ENCODE measurements at regions not wholly inside any gene's neighbourhood (a gene's known extent, or its start where the extent isn't known, plus 50 kb on each side); places are given as distances from the start of the nearest gene placed in this dataset.
"Not testable (repeated sequence)": the region's sequence is repeated elsewhere in the genome, so short reads cannot be mapped to it uniquely, and the experiment has no call there.

DNA sequence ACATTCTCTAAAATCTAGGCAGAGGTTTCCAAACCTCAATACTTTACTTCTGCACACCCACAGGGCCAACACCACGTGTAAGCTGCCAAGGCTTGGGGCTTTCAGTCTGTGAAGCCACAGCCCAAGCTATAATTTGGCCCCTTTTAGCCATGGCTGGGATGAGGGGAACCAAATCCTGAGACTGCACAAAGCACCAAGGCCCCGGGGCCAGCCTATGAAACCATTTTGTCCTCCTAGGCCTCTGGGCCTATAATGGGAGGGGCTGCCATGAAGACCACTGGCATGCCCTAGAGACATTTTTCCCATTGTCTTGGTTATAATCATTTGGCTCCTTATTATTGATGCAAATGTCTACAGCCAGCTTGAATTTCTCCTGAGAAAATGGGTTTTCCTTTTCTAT lies 513.0 kb upstream of the ADGRB3 start:
- CTCF ChIA-PET = no interaction called here
- no peak for TF ChIP-seq L3MBTL2 (conservative IDR thresholded peaks at IDR 0.05)
- no peak for TF ChIP-seq LEF1 (IDR thresholded peaks at IDR 0.05; ENCODE audit: borderline replicate concordance)
- TF ChIP-seq TARDBP (IDR thresholded peaks at IDR 0.05) = no peak
- TF ChIP-seq FOXK2 (IDR thresholded peaks at IDR 0.05) = no peak
- TF ChIP-seq BHLHE40 (IDR thresholded peaks at IDR 0.05; ENCODE audit: borderline replicate concordance) = no peak
- no peak for TF ChIP-seq FOXM1 (IDR thresholded peaks at IDR 0.05; ENCODE audit: borderline replicate concordance)
- TF ChIP-seq SUZ12 (IDR thresholded peaks at IDR 0.05) = no peak
- TF ChIP-seq ZNF384 (IDR thresholded peaks at IDR 0.05) = no peak
- no peak for TF ChIP-seq SP1 (IDR thresholded peaks at IDR 0.05)
- TF ChIP-seq ELF4 (IDR thresholded peaks at IDR 0.05) = no peak
- POLR2A ChIA-PET = no interaction called here
- DNase-seq (ENCODE audit: extremely low spot score) = no peak

DNA sequence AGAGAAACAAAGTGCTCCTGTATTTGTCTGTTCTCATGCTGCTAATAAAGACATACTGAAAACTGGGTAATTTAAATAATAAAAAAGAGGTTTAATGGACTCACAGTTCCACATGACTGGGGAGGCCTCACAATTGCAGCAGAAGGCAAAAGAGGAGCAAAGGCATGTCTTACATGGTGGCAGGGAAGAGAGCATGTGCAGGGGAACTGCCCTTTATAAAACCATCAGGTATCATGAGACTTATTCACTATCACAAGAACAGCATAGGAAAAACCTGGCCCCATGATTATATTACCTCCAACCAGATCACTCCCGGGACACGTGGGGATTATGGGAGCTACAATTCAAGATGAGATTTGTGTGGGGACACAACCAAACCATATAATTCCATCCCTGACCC lies 514.1 kb upstream of the ADGRB3 start:
- DNase-seq (ENCODE audit: extremely low spot score); POLR2A ChIA-PET; CTCF ChIA-PET: not testable (repeated sequence)

DNA sequence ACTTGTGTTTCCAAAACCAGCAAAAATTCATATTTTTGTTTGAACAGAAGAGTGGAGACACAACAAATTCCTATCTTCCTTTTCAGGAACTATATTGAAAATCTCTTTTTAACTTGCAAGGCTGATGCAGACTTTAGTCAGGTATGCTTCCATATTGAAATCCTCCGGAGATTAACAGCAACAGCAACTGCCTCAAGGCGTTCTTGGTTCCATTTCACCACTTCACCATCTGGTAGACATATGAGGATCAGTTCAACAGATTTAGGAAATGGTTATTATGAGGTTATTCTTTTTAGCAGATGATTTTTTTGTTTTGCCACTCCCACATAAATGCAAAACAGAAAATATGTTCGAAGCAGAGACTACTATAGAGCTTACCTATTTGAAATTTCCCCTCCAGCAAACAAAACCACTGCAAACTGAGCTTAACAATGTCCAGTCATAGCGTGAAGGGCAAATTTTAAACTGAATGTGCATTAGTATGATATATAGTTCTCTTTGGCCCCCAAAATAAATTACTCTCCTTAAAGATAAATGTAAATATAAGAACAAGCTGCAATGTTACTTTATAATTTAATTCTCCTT lies 520.5 kb upstream of the ADGRB3 start:
- POLR2A ChIA-PET = no interaction called here
- no peak for DNase-seq (ENCODE audit: extremely low spot score)
- CTCF ChIA-PET = no interaction called here
- TF ChIP-seq PKNOX1 (IDR thresholded peaks at IDR 0.05) (no peak), LEF1 (IDR thresholded peaks at IDR 0.05; ENCODE audit: borderline replicate concordance) (no peak), FOXM1 (IDR thresholded peaks at IDR 0.05; ENCODE audit: borderline replicate concordance) (no peak), NFRKB (IDR thresholded peaks at IDR 0.05) (no peak), ARNT (IDR thresholded peaks at IDR 0.05) (no peak), FOXA1 (IDR thresholded peaks at IDR 0.05) (no peak), SUZ12 (IDR thresholded peaks at IDR 0.05) (no peak), FOXK2 (IDR thresholded peaks at IDR 0.05) (no peak), L3MBTL2 (conservative IDR thresholded peaks at IDR 0.05) (no peak), TARDBP (IDR thresholded peaks at IDR 0.05) (no peak), BHLHE40 (IDR thresholded peaks at IDR 0.05; ENCODE audit: borderline replicate concordance) (no peak), CTBP1 (IDR thresholded peaks at IDR 0.05; ENCODE audit: borderline replicate concordance) (no peak), ZNF384 (IDR thresholded peaks at IDR 0.05) (no peak), SP1 (IDR thresholded peaks at IDR 0.05) (no peak), HDGF (IDR thresholded peaks at IDR 0.05; ENCODE audit: borderline replicate concordance) (no peak), ELF4 (IDR thresholded peaks at IDR 0.05) (no peak)

DNA sequence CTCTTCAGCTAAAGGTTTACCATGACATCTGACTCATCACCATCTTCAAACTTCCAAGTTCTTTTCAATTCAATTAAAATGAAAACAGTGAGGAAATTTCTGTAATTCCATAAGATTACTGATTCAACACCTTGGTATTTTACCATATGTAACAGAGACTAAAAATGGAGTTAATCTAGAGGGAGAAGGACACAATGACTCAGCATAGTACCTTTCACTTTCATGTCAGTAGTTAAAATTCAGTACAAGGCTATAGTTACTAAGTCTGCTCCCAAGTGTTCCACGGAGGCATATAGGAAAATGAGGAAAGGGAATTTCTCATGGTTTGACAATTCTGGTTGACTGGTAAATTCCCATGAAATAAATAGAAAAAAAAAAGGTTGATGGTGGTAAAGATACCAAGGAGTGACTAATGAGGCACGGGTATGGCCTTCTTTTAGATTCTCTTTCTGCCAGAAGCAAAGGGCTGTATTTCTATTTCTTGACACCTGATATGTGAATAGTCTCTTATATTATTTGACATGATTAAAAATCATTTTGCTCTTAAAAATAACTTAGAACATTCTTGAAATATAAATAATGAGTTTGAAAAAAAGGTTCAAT lies 526.7 kb upstream of the ADGRB3 start:
- no peak for TF ChIP-seq NFRKB (IDR thresholded peaks at IDR 0.05)
- no peak for TF ChIP-seq PKNOX1 (IDR thresholded peaks at IDR 0.05)
- no peak for TF ChIP-seq FOXK2 (IDR thresholded peaks at IDR 0.05)
- TF ChIP-seq FOXA1 (IDR thresholded peaks at IDR 0.05) = no peak
- TF ChIP-seq SUZ12 (IDR thresholded peaks at IDR 0.05) = no peak
- TF ChIP-seq TARDBP (IDR thresholded peaks at IDR 0.05) = no peak
- TF ChIP-seq HDGF (IDR thresholded peaks at IDR 0.05; ENCODE audit: borderline replicate concordance) = no peak
- TF ChIP-seq ELF4 (IDR thresholded peaks at IDR 0.05) = no peak
- no peak for TF ChIP-seq FOXM1 (IDR thresholded peaks at IDR 0.05; ENCODE audit: borderline replicate concordance)
- TF ChIP-seq BHLHE40 (IDR thresholded peaks at IDR 0.05; ENCODE audit: borderline replicate concordance) = no peak
- no peak for TF ChIP-seq ZNF384 (IDR thresholded peaks at IDR 0.05)
- TF ChIP-seq SP1 (IDR thresholded peaks at IDR 0.05) = no peak
- ChIA-PET CTCF (no interaction called here), POLR2A (no interaction called here)
- no peak for DNase-seq (ENCODE audit: extremely low spot score)

- CTCF ChIA-PET = no interaction called here
- POLR2A ChIA-PET = no interaction called here
- DNase-seq (ENCODE audit: extremely low spot score) = no peak
- TF ChIP-seq SP1 (IDR thresholded peaks at IDR 0.05) (no peak), NFRKB (IDR thresholded peaks at IDR 0.05) (no peak), LEF1 (IDR thresholded peaks at IDR 0.05; ENCODE audit: borderline replicate concordance) (no peak), CTBP1 (IDR thresholded peaks at IDR 0.05; ENCODE audit: borderline replicate concordance) (no peak), PKNOX1 (IDR thresholded peaks at IDR 0.05) (no peak), BHLHE40 (IDR thresholded peaks at IDR 0.05; ENCODE audit: borderline replicate concordance) (no peak), ARNT (IDR thresholded peaks at IDR 0.05) (no peak), HDGF (IDR thresholded peaks at IDR 0.05; ENCODE audit: borderline replicate concordance) (no peak), TARDBP (IDR thresholded peaks at IDR 0.05) (no peak), FOXK2 (IDR thresholded peaks at IDR 0.05) (no peak), FOXM1 (IDR thresholded peaks at IDR 0.05; ENCODE audit: borderline replicate concordance) (no peak), ZNF384 (IDR thresholded peaks at IDR 0.05) (no peak)
Observed at GRCh38 chr6:68094070-68094469, 541.0 kb upstream of the ADGRB3 start.

DNA sequence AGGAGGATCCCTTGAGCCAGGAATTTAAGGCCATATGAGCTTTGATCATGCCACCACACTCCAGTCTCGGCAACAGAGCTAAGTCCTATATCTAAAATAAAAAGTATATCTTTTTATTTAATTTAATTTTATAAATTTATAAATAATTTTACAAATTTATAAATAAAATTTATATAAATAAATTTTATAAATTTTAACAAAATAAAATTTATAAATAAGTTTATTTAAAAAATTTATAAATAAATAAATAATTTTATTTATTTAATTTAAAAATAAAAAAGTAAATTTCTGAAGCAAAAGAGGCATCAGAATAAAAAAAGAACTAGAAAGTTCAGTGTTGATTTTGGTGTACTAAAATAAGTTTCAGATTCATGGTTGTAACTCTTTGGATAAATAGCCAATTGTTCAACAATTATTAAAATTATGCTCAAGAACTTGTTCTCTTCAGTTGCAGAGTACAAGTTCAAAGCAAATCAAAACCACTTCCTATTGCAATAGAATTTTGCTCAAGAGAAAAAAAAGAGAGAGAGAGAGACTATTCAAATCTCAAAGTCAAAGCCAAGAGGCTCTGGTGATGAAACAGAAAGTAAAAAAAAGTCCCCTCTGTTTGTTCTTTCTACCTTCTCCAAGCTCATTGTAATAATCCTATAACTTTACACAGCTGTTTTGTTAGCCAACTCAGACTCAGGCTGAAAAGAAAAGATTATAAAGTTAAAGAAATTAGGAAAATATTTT lies 547.5 kb upstream of the ADGRB3 start:
- POLR2A ChIA-PET = no interaction called here
- no peak for DNase-seq (ENCODE audit: extremely low spot score)
- TF ChIP-seq L3MBTL2 (conservative IDR thresholded peaks at IDR 0.05) (no peak), FOXA1 (IDR thresholded peaks at IDR 0.05) (no peak), SUZ12 (IDR thresholded peaks at IDR 0.05) (no peak), ELF4 (IDR thresholded peaks at IDR 0.05) (no peak), ARNT (IDR thresholded peaks at IDR 0.05) (no peak), PKNOX1 (IDR thresholded peaks at IDR 0.05) (no peak), TARDBP (IDR thresholded peaks at IDR 0.05) (no peak), CTBP1 (IDR thresholded peaks at IDR 0.05; ENCODE audit: borderline replicate concordance) (no peak), HDGF (IDR thresholded peaks at IDR 0.05; ENCODE audit: borderline replicate concordance) (no peak), FOXM1 (IDR thresholded peaks at IDR 0.05; ENCODE audit: borderline replicate concordance) (no peak), ZNF384 (IDR thresholded peaks at IDR 0.05) (no peak), FOXK2 (IDR thresholded peaks at IDR 0.05) (no peak), NFRKB (IDR thresholded peaks at IDR 0.05) (no peak), BHLHE40 (IDR thresholded peaks at IDR 0.05; ENCODE audit: borderline replicate concordance) (no peak), SP1 (IDR thresholded peaks at IDR 0.05) (no peak), LEF1 (IDR thresholded peaks at IDR 0.05; ENCODE audit: borderline replicate concordance) (no peak)
- CTCF ChIA-PET = no interaction called here
